Activated naive CD8-positive, alpha-beta T cell treated with anti-CD3 and anti-CD28 coated beads, Interleukin-2, amount 50 U/mL, for 24 hours (primary cell): ENCODE measurements at regions not wholly inside any gene's neighbourhood (a gene's known extent, or its start where the extent isn't known, plus 50 kb on each side); places are given as distances from the start of the nearest gene placed in this dataset.

Source experiments
- ATAC-seq: fragments of 150-1000 bp; cut with Tn5 transposase; one replicate; pipeline ENCODE4 v1.10.0; 2021
- DNase-seq: peaks from one replicate; pipeline ENCODE4 v3.0.0; 2021
- H3K27ac Mint-ChIP-seq: one replicate; pipeline ENCODE4 v1.8.0; 2021; ENCODE audit warnings: mild to moderate bottlenecking, mixed read lengths
- H3K27me3 Mint-ChIP-seq: one replicate; pipeline ENCODE4 v1.8.0; 2021; ENCODE audit warnings: mixed read lengths
- H3K36me3 Mint-ChIP-seq: one replicate; pipeline ENCODE4 v1.8.0; 2021; ENCODE audit warnings: low read depth, mixed read lengths
- H3K4me1 Mint-ChIP-seq: one replicate; pipeline ENCODE4 v1.8.0; 2021; ENCODE audit warnings: mixed read lengths
- H3K4me3 Mint-ChIP-seq: one replicate; pipeline ENCODE4 v1.8.0; 2021; ENCODE audit warnings: mild to moderate bottlenecking, moderate library complexity, mixed read lengths
- H3K9me3 Mint-ChIP-seq: one replicate; pipeline ENCODE4 v1.8.0; 2021; ENCODE audit warnings: mixed read lengths

GRCh38 chr14:40796168-40796567 lies 810.5 kb upstream of the LRFN5 start:
- peaks cover 25% of the 10 kb centered on the region for H3K9me3 Mint-ChIP-seq
- H3K27ac Mint-ChIP-seq, result no peak overlapping the region
- H3K36me3 Mint-ChIP-seq, result no peaks in the 10 kb centered on the region
- H3K4me1 Mint-ChIP-seq, result no peaks in the 10 kb centered on the region
- H3K27me3 Mint-ChIP-seq, result no peaks in the 10 kb centered on the region
- H3K4me3 Mint-ChIP-seq, result no peak overlapping the region
- ATAC-seq (no peak), DNase-seq (no peak)

- no peaks in the 10 kb centered on the region for H3K4me1 Mint-ChIP-seq
- no peak overlapping the region for H3K4me3 Mint-ChIP-seq
These were observed 821.8 kb upstream of the LRFN5 start for GRCh38 chr14:40784860-40785259.

GRCh38 chr14:40762685-40763084 lies 844.0 kb upstream of the LRFN5 start:
- H3K27me3 Mint-ChIP-seq, result no peaks in the 10 kb centered on the region
- no peaks in the 10 kb centered on the region for H3K36me3 Mint-ChIP-seq
- H3K27ac Mint-ChIP-seq, result no peak overlapping the region
- H3K9me3 Mint-ChIP-seq, result peaks cover 9% of the 10 kb centered on the region
- H3K4me3 Mint-ChIP-seq, result no peak overlapping the region
- DNase-seq, result no peak
- H3K4me1 Mint-ChIP-seq, result no peaks in the 10 kb centered on the region
- ATAC-seq, result no peak

More at GRCh38 chr14:40784860-40785259, 821.8 kb upstream of the LRFN5 start:
- no peaks in the 10 kb centered on the region for H3K27me3 Mint-ChIP-seq
- no peaks in the 10 kb centered on the region for H3K36me3 Mint-ChIP-seq
- no peak overlapping the region for H3K27ac Mint-ChIP-seq
- DNase-seq (no peak), ATAC-seq (no peak)
- no peaks in the 10 kb centered on the region for H3K9me3 Mint-ChIP-seq

GRCh38 chr14:40762177-40762576 lies 844.5 kb upstream of the LRFN5 start:
- ATAC-seq (no peak), DNase-seq (no peak)
- H3K36me3 Mint-ChIP-seq, result no peaks in the 10 kb centered on the region
- no peaks in the 10 kb centered on the region for H3K4me1 Mint-ChIP-seq
- H3K9me3 Mint-ChIP-seq, result peaks cover 14% of the 10 kb centered on the region
- H3K27me3 Mint-ChIP-seq, result no peaks in the 10 kb centered on the region
- H3K27ac Mint-ChIP-seq, result no peak overlapping the region
- H3K4me3 Mint-ChIP-seq, result no peak overlapping the region

- Mint-ChIP-seq H3K36me3 (no peaks in the 10 kb centered on the region), H3K27ac (no peak overlapping the region), H3K9me3 (peaks cover 14% of the 10 kb centered on the region), H3K4me1 (no peaks in the 10 kb centered on the region), H3K4me3 (no peak overlapping the region), H3K27me3 (no peaks in the 10 kb centered on the region)
- DNase-seq (no peak), ATAC-seq (no peak)
These were observed 846.0 kb upstream of the LRFN5 start for GRCh38 chr14:40760704-40761103.

- no peaks in the 10 kb centered on the region for H3K4me1 Mint-ChIP-seq
- H3K4me3 Mint-ChIP-seq, result no peak overlapping the region
- DNase-seq (no peak), ATAC-seq (no peak)
- H3K36me3 Mint-ChIP-seq, result no peaks in the 10 kb centered on the region
- H3K9me3 Mint-ChIP-seq, result peaks cover 28% of the 10 kb centered on the region
- H3K27ac Mint-ChIP-seq, result no peak overlapping the region
- H3K27me3 Mint-ChIP-seq, result no peaks in the 10 kb centered on the region
These were observed 848.6 kb upstream of the LRFN5 start for GRCh38 chr14:40758076-40758475.

- no peaks in the 10 kb centered on the region for H3K4me1 Mint-ChIP-seq
- H3K9me3 Mint-ChIP-seq, result peaks cover 31% of the 10 kb centered on the region
- no peak for ATAC-seq
- no peaks in the 10 kb centered on the region for H3K27me3 Mint-ChIP-seq
- H3K4me3 Mint-ChIP-seq, result no peak overlapping the region
- DNase-seq, result no peak
- no peaks in the 10 kb centered on the region for H3K36me3 Mint-ChIP-seq
- H3K27ac Mint-ChIP-seq, result no peak overlapping the region
These were observed 849.2 kb upstream of the LRFN5 start for GRCh38 chr14:40757376-40757950.

- no peaks in the 10 kb centered on the region for H3K4me1 Mint-ChIP-seq
- H3K36me3 Mint-ChIP-seq, result no peaks in the 10 kb centered on the region
- DNase-seq (no peak), ATAC-seq (no peak)
- H3K9me3 Mint-ChIP-seq, result peaks cover 12% of the 10 kb centered on the region
- H3K4me3 Mint-ChIP-seq, result no peak overlapping the region
- no peak overlapping the region for H3K27ac Mint-ChIP-seq
- H3K27me3 Mint-ChIP-seq, result no peaks in the 10 kb centered on the region
These were observed 873.5 kb upstream of the LRFN5 start for GRCh38 chr14:40733206-40733605.

GRCh38 chr14:40727107-40727506 lies 879.6 kb upstream of the LRFN5 start:
- H3K27ac Mint-ChIP-seq, result no peak overlapping the region
- H3K9me3 Mint-ChIP-seq, result peaks cover 25% of the 10 kb centered on the region
- ATAC-seq, result no peak
- no peak overlapping the region for H3K4me3 Mint-ChIP-seq
- H3K27me3 Mint-ChIP-seq, result no peaks in the 10 kb centered on the region
- H3K36me3 Mint-ChIP-seq, result no peaks in the 10 kb centered on the region
- no peaks in the 10 kb centered on the region for H3K4me1 Mint-ChIP-seq
- DNase-seq, result no peak

- H3K4me3 Mint-ChIP-seq, result no peak overlapping the region
- no peak for DNase-seq
- no peak for ATAC-seq
- H3K4me1 Mint-ChIP-seq, result no peaks in the 10 kb centered on the region
- H3K27ac Mint-ChIP-seq, result no peak overlapping the region
- H3K27me3 Mint-ChIP-seq, result no peaks in the 10 kb centered on the region
- H3K9me3 Mint-ChIP-seq, result peaks cover 5% of the 10 kb centered on the region
- no peaks in the 10 kb centered on the region for H3K36me3 Mint-ChIP-seq
These were observed 893.3 kb upstream of the LRFN5 start for GRCh38 chr14:40713387-40713786.

GRCh38 chr14:40697231-40697630 lies 909.4 kb upstream of the LRFN5 start:
- Mint-ChIP-seq H3K27me3 (no peaks in the 10 kb centered on the region), H3K27ac (no peak overlapping the region), H3K36me3 (no peaks in the 10 kb centered on the region), H3K4me3 (no peak overlapping the region), H3K4me1 (no peaks in the 10 kb centered on the region), H3K9me3 (peaks cover 6% of the 10 kb centered on the region)
- ATAC-seq (no peak), DNase-seq (no peak)

- H3K4me3 Mint-ChIP-seq, result no peak overlapping the region
- no peaks in the 10 kb centered on the region for H3K9me3 Mint-ChIP-seq
- H3K4me1 Mint-ChIP-seq, result no peaks in the 10 kb centered on the region
- DNase-seq (no peak), ATAC-seq (no peak)
- no peaks in the 10 kb centered on the region for H3K36me3 Mint-ChIP-seq
- H3K27me3 Mint-ChIP-seq, result no peaks in the 10 kb centered on the region
- H3K27ac Mint-ChIP-seq, result no peak overlapping the region
These were observed 912.7 kb upstream of the LRFN5 start for GRCh38 chr14:40694023-40694422.

GRCh38 chr14:40691066-40691465 lies 915.6 kb upstream of the LRFN5 start:
- Mint-ChIP-seq H3K4me1 (no peaks in the 10 kb centered on the region), H3K27me3 (no peaks in the 10 kb centered on the region), H3K36me3 (no peaks in the 10 kb centered on the region), H3K27ac (no peak overlapping the region), H3K9me3 (no peaks in the 10 kb centered on the region), H3K4me3 (no peak overlapping the region)
- ATAC-seq (no peak), DNase-seq (no peak)

GRCh38 chr14:40685764-40686163 lies 920.9 kb upstream of the LRFN5 start:
- no peak overlapping the region for H3K4me3 Mint-ChIP-seq
- no peaks in the 10 kb centered on the region for H3K9me3 Mint-ChIP-seq
- no peaks in the 10 kb centered on the region for H3K4me1 Mint-ChIP-seq
- ATAC-seq (no peak), DNase-seq (no peak)
- no peak overlapping the region for H3K27ac Mint-ChIP-seq
- H3K36me3 Mint-ChIP-seq, result no peaks in the 10 kb centered on the region
- H3K27me3 Mint-ChIP-seq, result no peaks in the 10 kb centered on the region

GRCh38 chr14:40684328-40684727 lies 922.3 kb upstream of the LRFN5 start:
- Mint-ChIP-seq H3K27me3 (no peaks in the 10 kb centered on the region), H3K36me3 (no peaks in the 10 kb centered on the region), H3K27ac (no peak overlapping the region), H3K4me3 (no peak overlapping the region), H3K9me3 (peaks cover 4% of the 10 kb centered on the region), H3K4me1 (no peaks in the 10 kb centered on the region)
- no peak for DNase-seq
- no peak for ATAC-seq
